K562 (cell line): ENCODE measurements at regions not wholly inside any gene's neighbourhood (a gene's known extent, or its start where the extent isn't known, plus 50 kb on each side); places are given as distances from the start of the nearest gene placed in this dataset.
A peak's percentile ranks its signal among the peaks of the same experiment; 100 is the strongest.

Experiments used
- ADNP ChIP-seq: fragments of 200-800 bp; sonication (Bioruptor generic); IDR thresholded peaks from 2 replicates; pipeline ENCODE4 v1.6.1; 2016; ENCODE audit warnings: missing genetic modification characterization, missing compliant biosample characterization
- C11orf30 ChIP-seq: fragments of 450-650 bp; IDR thresholded peaks from 2 replicates; pipeline ENCODE4 v1.6.1; 2016; ENCODE audit warnings: low read depth, mild to moderate bottlenecking
- CBFA2T2 ChIP-seq: fragments of 450-650 bp; conservative IDR thresholded peaks from 2 replicates; pipeline ENCODE4 v1.6.1; 2017; ENCODE audit warnings: mild to moderate bottlenecking
- CBFA2T3 ChIP-seq: fragments of 450-650 bp; IDR thresholded peaks from 2 replicates; pipeline ENCODE4 v1.6.1; 2017
- CUX1 ChIP-seq: fragments of 200-800 bp; sonication (Bioruptor generic); IDR thresholded peaks from 2 replicates; pipeline ENCODE4 v1.6.1; 2016; ENCODE audit warnings: missing genetic modification characterization, missing compliant biosample characterization
- FOS ChIP-seq: IDR thresholded peaks from 3 replicates; pipeline ENCODE4 v1.6.1; 2011; ENCODE audit not compliant: insufficient read length; ENCODE audit errors: extremely low read depth
- IRF2 ChIP-seq: sonication (generic); formaldehyde crosslinking; IDR thresholded peaks from 2 replicates; pipeline ENCODE4 v1.8.1; 2022; ENCODE audit warnings: mild to moderate bottlenecking, missing genetic modification reagents
- MAFG ChIP-seq: fragments of 450-650 bp; conservative IDR thresholded peaks from 2 replicates; pipeline ENCODE4 v1.6.1; 2016; ENCODE audit warnings: missing genetic modification characterization, missing compliant biosample characterization
- MAFK ChIP-seq: IDR thresholded peaks from 2 replicates; pipeline ENCODE4 v1.6.1; 2011; ENCODE audit warnings: low read length, improper control_type of control experiment
- MIER1 ChIP-seq: fragments of 450-650 bp; IDR thresholded peaks from 2 replicates; pipeline ENCODE4 v1.6.1; 2016; ENCODE audit warnings: antibody characterized with exemption, mild to moderate bottlenecking, low read depth
- NFE2 ChIP-seq: IDR thresholded peaks from 2 replicates; pipeline ENCODE4 v1.6.1; 2014; ENCODE audit warnings: antibody characterized with exemption, low read depth
- POLR2AphosphoS5 ChIP-seq: IDR thresholded peaks from 2 replicates; pipeline ENCODE4 v1.6.1; 2011; ENCODE audit warnings: mild to moderate bottlenecking, low read depth, low read length, moderate library complexity; ENCODE audit not compliant: control insufficient read depth, insufficient read depth
- SAP30 ChIP-seq: fragments of 200-600 bp; sonication (generic); IDR thresholded peaks from 2 replicates; pipeline ENCODE4 v1.6.1; 2012; ENCODE audit warnings: borderline replicate concordance, low read depth, mild to moderate bottlenecking, moderate library complexity, low read length, control low read depth, inconsistent platforms; ENCODE audit not compliant: insufficient read depth, poor library complexity, severe bottlenecking
- TCFL5 ChIP-seq: fragments of 250-450 bp; sonication (Bioruptor Pico); conservative IDR thresholded peaks from 2 replicates; pipeline ENCODE4 v1.6.1; 2021; ENCODE audit warnings: mild to moderate bottlenecking, moderate library complexity, matching md5 sums
- TRIM24 ChIP-seq, 2 experiments: fragments of 450-650 bp; IDR thresholded peaks; 2 replicates each; pipeline ENCODE4 v1.6.1; 2016
- ZBTB11 ChIP-seq, 3 experiments: fragments of 200-800 bp in 1 of 3; fragments of 250-450 bp in 1 of 3; fragments of 450-650 bp in 1 of 3; sonication (Bioruptor Pico) in 1 of 3; sonication (Bioruptor generic) in 1 of 3; formaldehyde crosslinking in 1 of 3; IDR thresholded peaks; 2 replicates each; pipeline versions ENCODE4 v1.6.1 to v1.8.0; 2016 to 2022; ENCODE audit warnings: mild to moderate bottlenecking in 2 of 3, missing genetic modification characterization in 2 of 3, missing compliant biosample characterization in 1 of 3, moderate library complexity in 1 of 3
- ZNF239 ChIP-seq: fragments of 250-450 bp; sonication (Bioruptor Pico); IDR thresholded peaks from 2 replicates; pipeline ENCODE4 v1.4.0; 2020; ENCODE audit warnings: mild to moderate bottlenecking

GRCh38 chr2:167898340-167898739, 349.1 kb downstream of the STK39 start (continued):
- TF ChIP-seq ZBTB11 (CRISPR knock-in tag; IDR thresholded peaks at IDR 0.05) (no peak), C11orf30 (peak; percentile 42; the same call in 1 of the 2 replicates), CUX1 (CRISPR knock-in tag) (no peak), SAP30 (no peak), TCFL5 (CRISPR knock-in tag) (no peak), MAFG (tag) (peak; percentile 32; the same call in 1 of the 2 replicates), ZNF239 (CRISPR knock-in tag) (no peak), ADNP (tag) (no peak), IRF2 (CRISPR knock-in tag) (no peak), POLR2AphosphoS5 (0 out of 2 replicates have a peak, but pooled peaks have one; percentile 35), CBFA2T3 (peak; percentile 71), TRIM24 (IDR thresholded peaks at IDR 0.05) (peak in 1 of 2 experiments; percentile 14; a peak in 1 of 4 replicates), CBFA2T2 (peak; percentile 53), MIER1 (no peak), NFE2 (0 out of 2 replicates have a peak, but pooled peaks have one; percentile 13), FOS (no peak), MAFK (0 out of 2 replicates have a peak, but pooled peaks have one; percentile 11)
